ENCODE measurements at regions not wholly inside any gene's neighbourhood (a gene's known extent, or its start where the extent isn't known, plus 50 kb on each side); places are given as distances from the start of the nearest gene placed in this dataset.

DNA sequence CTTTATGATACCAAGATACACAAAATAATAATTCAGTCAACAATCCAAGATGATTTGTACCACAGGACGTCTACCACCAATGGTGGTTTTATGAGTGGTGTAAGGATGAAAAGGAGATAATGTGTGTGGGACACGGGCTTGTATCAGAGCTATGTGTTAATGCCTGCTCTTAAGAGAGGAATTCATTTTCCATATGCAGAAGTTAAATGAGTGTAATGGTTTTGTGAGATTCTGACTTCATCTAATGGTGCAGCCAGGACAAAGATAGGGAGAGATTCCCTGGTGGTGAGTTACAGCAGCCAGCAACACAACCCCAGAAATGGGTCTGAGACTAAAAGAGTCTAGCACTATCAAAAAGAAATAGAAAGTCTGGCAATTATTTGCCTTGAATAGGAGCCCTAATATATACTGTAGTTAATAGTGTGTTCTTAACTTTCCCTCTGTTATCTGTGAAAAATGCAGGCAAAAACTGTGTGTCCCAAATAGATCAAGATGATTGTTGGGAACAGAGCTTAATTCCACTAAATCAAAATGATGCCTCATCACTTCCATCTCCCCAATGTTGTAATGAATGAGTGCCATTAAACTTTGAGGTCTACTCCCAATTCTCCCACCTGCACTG lies 455.0 kb upstream of the TCF4 start:
- no peak for DNase-seq (ENCODE audit: low read depth)
- no peak overlapping the region for H3K4me3 ChIP-seq (ENCODE audit: low read depth, low read length)
- no peak for TF ChIP-seq CTCF (IDR thresholded peaks at IDR 0.05; ENCODE audit: control insufficient read depth, extremely low read depth, insufficient read depth)

- no peak for TF ChIP-seq CTCF (IDR thresholded peaks at IDR 0.05; ENCODE audit: control insufficient read depth, extremely low read depth, insufficient read depth)
- no peak for DNase-seq (ENCODE audit: low read depth)
- H3K4me3 ChIP-seq (ENCODE audit: low read depth, low read length): no peak overlapping the region
These were observed 450.4 kb upstream of the TCF4 start for GRCh38 chr18:56038171-56039030.

DNA sequence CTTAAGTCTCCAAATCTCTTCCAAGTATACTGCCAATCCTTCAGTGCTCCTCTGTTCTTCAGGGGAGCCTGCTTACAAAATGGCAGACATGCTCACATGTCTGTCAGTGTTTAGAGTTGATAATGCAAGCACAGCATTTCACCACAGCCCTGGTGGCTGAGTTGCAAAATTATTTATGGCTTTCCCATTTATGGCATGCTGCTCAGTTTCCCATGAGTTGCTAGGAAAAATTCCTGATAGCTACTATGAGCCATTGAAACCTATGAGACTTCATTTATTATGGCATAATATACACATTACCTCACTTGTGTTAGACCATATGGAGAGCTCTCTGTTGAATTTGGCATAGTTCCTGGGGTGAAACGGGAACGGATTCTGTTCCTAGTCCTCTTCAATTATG lies 448.7 kb upstream of the TCF4 start:
- H3K4me3 ChIP-seq (ENCODE audit: low read depth, low read length): no peak overlapping the region
- no peak for TF ChIP-seq CTCF (IDR thresholded peaks at IDR 0.05; ENCODE audit: control insufficient read depth, extremely low read depth, insufficient read depth)
- no peak for DNase-seq (ENCODE audit: low read depth)

GRCh38 chr18:56035546-56035945 lies 447.6 kb upstream of the TCF4 start:
- TF ChIP-seq CTCF (IDR thresholded peaks at IDR 0.05; ENCODE audit: control insufficient read depth, extremely low read depth, insufficient read depth): no peak
- no peak overlapping the region for H3K4me3 ChIP-seq (ENCODE audit: low read depth, low read length)
- no peak for DNase-seq (ENCODE audit: low read depth)

- no peak for TF ChIP-seq CTCF (IDR thresholded peaks at IDR 0.05; ENCODE audit: control insufficient read depth, extremely low read depth, insufficient read depth)
- DNase-seq (ENCODE audit: low read depth): no peak
- no peak overlapping the region for H3K4me3 ChIP-seq (ENCODE audit: low read depth, low read length)
These were observed 447.0 kb upstream of the TCF4 start for GRCh38 chr18:56034949-56035348.

GRCh38 chr18:56030060-56030459 lies 442.1 kb upstream of the TCF4 start:
- H3K4me3 ChIP-seq (ENCODE audit: low read depth, low read length): no peak overlapping the region
- DNase-seq (ENCODE audit: low read depth): no peak
- TF ChIP-seq CTCF (IDR thresholded peaks at IDR 0.05; ENCODE audit: control insufficient read depth, extremely low read depth, insufficient read depth): no peak

Measured in LNCaP clone FGC (cell line).